HG02610 (cell line): ENCODE measurements at regions not wholly inside any gene's neighbourhood (a gene's known extent, or its start where the extent isn't known, plus 50 kb on each side); places are given as distances from the start of the nearest gene placed in this dataset.
"Not testable (repeated sequence)": the region's sequence is repeated elsewhere in the genome, so short reads cannot be mapped to it uniquely, and the experiment has no call there.

Experiments used
- ATAC-seq: cut with Tn5 transposase; IDR thresholded peaks from one replicate; pipeline ENCODE4 v1.9.1; 2021; ENCODE audit warnings: mild to moderate bottlenecking, moderate library complexity; ENCODE audit not compliant: unreplicated experiment

DNA sequence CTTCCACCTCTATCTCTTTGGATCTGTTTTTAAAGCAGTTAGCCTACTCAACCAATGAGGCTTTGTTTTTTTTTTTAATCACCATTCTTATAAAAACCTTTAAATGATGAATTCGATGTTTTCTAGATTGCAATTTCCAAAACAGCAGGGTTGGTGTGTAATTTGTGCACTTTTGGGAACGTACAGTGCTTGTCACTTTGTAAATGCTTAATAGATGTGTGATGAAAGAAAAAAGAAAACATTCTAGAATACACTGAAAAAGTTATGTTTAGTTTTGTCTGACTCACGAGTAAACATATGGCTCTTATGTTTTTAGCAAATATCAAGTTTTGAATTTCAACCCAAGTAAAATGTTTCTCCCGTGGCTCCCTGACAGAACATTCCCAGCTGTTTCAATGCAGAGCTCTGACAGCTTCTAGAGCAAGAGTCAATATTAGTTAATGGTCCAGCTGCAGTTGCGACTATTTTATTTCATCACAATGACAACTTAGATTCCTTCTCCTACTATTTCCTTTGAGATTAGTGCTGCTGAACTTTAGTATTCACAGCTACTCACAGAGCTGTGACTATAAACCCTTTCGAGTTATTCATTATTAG is 362.5 kb upstream of the ADAMTS5 start:
- no peak for ATAC-seq

DNA sequence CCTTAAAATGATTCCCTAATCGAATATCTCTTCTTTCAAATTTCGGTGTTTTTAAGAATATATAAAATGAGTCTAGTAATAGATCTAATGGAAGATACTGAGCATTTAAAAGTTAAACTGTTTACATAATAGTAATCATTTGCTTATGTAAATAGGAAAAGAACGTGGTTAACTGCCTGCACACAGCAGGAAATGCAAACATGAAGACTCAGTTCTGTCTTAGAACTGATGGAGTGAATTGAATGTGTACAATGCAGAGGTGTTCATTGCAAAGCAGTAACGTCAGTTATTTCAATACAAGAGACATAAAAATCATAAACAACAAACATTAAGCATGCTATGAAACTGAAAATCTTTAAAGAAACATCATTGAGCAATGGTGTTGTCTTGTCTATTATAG is 359.4 kb upstream of the ADAMTS5 start:
- no peak for ATAC-seq

DNA sequence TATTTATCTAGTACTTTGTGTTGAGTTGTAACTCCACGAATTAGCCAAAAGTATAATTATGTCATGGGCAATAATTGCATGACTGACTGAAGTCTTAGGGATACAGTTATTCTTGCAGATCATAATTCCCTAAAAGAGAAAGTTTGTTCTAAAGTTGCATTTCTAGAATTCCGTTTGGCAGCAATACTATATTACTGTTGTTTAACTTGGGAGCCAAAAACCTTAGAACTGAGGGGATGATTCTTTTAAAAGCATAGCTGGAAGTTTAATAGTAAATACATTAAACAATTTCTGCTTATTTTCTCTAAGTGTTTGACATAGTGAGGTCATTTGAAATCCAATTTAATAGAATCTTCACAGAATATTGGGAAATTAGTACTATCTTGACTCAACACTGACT is 356.4 kb upstream of the ADAMTS5 start:
- no peak for ATAC-seq

DNA sequence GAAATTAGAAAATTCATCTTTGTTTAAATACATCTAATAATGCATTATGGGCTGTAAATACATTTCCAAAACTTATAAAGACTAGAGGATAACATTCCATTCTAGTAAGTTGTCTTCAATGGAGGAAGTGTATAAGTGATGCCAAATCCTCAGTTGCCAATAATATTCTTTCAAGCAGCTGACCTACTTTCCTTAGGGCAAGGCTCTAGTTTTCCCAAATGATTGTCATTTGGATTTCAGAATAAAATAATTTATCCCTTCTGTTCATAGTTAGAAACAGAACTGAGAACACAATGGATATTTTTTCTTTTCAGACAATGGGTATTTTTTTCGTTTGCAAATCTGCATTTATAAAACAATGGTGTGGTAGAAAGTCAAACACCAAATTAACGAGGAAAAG is 354.9 kb upstream of the ADAMTS5 start:
- no peak for ATAC-seq

DNA sequence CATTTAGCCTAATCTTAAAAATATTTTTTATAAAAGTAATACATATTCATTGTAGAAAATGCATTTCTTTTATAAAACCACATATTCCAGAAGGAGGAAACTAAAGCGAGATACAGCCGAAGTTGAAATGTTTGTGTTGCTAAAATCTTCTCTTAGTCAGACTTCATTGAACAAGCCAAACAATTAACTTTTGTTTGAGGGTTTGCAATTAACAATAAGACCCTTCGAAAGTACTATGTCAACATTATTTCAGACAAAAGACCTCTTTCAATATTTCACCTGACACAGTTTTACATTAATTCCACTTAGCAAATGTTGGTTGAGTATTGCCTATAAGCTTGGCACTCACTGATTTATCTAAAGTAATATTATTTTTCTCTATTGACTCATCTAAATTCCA is 354.0 kb upstream of the ADAMTS5 start:
- ATAC-seq = no peak

DNA sequence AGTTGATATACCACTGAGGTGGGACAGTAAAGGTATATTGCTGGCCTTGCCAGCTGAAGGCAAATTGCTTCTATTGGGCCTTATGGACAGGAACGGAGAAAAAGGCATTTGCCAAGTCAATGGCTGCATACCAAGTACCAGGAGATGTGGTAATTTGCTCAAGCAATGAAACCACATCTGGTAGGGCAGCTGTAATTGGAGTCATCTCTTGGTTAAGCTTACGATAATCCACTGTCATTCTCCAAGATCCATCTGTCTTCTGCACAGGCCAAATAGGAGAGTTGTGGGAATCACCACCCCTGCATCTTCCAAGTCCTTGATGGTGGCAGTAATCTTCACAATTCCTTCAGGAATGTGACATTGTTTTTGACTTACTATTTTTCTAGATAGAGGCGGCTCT is 350.7 kb upstream of the ADAMTS5 start:
- ATAC-seq = not testable (repeated sequence)

DNA sequence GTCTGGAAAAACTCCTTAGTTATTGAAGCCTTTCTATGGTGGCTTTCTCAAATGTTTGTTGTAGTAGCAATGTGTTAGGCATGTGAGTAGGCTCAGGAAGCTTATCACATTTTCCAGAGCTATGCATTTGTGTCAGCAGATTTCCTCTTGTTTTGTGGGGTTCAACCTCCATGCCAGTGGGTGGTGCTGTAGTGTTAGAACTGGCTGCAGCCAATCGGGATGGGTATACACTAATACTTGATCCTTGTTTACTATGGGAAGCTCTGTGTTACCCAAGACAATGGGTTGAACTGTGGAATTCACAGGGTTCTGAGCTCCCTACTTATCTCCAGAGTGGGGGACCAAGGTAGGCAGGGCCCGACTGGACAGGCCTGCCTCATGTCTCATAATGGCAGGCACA is 348.5 kb upstream of the ADAMTS5 start:
- ATAC-seq = no peak

DNA sequence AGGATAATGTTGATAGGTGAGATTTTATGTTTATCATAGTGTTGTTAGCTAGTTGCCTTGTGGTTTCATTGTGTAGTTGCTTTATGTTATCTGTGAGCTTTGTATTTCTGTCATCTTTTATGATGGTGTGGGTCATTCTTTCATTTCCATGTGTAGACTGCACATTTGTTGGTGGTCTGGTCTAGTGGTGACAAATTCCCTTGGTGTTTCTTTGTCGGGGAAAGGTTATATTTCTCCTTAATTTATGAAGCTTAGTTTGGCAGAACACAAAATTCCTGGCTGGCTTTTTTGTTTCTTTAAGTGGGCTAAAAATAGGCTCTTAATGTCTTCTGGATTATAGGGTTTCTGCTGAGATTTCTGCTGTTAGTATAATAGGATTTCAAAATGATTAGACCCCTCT is 347.2 kb upstream of the ADAMTS5 start:
- no peak for ATAC-seq

DNA sequence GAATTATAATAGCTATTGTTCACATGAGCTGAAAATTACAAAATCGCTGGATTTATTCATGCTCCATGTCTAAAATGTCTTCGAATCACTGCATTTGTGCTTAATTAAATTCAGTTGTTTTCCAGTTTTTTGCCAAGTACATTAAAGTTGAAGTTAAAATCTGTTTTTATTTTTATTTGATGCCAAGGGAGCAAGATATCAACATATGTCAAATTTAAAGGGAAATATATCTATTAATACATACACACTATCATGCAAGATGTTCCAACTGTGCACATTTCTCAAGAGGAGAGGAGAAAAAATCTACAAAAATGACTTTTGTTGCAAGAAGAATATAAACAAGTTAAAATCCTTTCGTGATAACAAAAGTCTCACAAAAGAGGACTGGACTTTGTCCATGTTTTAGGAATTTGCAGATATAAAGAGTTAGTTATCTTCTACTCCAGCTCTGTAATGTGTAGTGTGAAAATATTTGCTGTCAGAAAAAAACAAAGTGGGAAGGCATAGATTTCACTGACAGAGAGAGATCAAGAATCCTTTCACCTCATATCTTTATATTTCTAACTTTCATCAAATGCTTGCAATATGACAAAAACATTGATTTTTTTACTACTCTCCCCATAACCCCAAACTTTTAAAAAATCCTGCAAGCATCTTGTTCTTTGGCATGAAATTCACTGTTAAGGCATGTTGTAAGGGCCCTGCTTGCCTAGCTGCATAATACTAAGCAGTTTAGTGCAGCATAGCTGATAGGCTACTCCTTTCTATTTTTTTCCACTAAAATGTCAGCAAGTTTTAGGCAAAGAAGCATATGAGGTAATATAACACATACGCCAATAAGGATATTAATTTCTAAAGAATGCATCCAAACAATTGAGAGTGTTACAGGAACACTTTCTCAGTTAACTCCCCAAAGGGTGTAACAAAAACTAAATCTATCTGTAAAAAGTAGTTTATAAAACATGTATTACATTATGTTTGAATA is 340.2 kb upstream of the ADAMTS5 start:
- ATAC-seq = no peak

DNA sequence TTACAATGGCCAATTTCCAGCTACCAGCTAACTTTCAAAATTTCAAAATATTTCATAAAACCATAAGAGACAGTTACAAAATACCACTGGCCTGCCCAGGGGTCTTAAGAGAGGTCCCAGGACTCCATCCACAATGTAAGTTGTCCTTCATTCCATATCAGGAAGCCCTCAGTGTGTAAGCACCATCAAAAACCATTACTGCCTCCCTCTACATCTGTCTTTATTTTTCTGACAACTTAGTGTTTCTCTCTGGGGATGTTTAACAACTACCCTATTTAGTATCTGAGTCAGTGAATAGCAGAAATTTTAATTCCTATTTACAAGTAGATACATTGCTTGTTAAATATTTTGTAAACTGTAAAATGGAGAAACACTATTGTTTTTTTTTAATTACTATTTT is 339.3 kb upstream of the ADAMTS5 start:
- ATAC-seq = no peak

DNA sequence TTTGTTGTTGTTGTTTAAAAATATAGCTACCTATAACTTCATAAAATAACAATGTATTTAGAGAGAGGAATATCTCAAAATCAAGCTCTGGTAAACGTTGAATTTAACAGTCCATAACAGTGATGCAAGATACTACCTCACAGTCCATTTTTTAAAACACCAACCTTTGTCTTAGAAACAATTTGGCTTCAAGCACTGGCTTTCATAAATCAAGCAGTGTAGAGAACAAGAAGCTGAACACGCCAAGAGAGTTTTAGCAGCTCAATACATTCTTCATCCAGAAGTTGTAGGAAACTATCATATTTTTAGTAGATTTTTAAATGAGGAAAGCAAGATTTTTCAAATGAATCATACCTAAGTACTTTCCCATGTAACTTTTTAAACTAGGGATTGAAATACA is 334.3 kb upstream of the ADAMTS5 start:
- ATAC-seq = no peak

DNA sequence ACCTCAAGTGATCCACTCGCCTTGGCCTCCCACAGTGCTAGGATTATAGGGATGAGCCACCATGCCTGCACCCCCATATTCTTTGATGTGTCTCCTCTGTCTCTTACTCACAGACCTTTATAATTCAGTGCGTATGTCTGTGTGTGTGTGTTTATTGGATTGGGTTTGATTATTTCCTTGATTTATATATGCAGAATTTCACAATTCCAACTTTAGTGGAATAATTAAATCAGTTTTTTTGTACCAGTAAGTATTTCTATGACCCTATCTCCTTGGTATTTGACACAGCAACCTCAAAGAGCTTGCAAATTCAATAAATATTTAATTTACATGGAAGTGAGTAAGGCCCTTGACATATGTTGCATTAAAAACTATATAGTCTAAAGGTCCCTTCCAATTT is 333.9 kb upstream of the ADAMTS5 start:
- ATAC-seq = no peak

DNA sequence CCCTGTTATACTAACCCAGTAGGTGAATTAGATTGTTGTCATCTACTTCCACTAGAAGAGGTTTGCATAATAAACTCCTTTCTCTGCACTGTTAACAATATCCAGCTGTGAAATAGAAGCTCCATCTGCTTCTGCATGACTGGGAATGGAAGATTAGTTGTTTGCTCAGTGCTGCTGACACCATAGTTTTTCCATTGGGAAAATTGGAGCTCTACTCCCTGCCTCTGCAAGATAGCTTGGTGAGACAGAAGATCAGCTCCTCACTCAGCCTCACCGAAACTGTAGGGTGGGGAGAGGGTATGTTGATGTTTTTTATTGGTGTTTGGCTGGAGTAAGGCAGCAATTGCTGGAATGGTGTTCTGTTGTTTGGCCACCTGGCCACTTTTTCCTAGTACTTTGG is 331.6 kb upstream of the ADAMTS5 start:
- ATAC-seq = no peak

DNA sequence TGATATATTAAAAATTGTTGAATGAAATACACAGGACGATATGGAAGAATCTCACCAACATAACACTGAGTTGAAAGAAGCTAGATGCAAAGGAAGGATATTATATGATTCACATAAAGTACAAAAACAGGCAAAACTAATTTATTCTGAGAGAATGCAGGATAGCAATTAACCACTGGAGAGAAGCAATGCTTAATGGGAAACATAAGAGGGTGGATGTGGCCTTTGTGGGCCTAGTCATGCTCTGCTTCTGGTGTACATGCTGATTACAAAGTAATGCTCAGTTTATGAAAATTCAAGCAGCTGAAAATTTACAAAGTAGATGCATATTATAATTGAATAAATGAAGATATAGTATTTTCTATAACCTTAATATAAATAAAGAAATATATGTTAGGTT is 326.4 kb upstream of the ADAMTS5 start:
- ATAC-seq = no peak

DNA sequence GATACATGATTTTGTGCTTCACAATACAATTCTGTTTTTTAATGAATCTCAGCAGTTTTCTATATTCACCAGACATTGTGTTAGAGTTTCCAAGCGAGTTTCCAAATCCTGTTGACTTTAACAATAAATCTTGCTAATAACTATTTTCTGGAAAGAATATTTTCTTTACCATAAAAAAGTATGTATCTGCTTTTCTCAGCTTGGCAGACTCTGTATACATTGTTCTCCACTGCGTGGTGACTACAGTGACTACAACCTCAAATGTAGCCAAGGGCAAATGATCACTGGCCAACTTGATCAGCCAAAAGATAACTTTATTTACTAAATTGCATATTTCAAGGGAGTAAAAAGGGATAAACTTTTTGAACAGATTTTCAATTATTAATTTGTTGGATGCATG is 325.9 kb upstream of the ADAMTS5 start:
- ATAC-seq = no peak

DNA sequence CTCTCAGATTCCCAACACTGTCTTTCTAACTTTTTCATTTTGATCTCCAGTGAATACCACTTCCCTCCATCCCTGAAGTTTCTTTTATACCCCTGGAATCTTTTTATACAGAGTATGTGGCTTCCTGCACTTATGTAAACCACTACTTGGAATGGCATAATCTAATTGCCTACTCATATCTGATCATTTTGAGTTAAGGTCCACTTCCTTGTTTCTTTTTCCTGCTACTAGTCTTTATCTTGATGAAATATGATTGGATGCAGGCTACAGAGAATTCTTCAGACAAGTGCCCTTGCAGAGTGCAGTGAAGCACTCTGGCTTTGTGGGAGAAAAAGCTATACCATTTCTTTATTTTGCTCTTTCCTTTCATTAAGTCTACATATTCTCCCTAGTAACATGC is 325.3 kb upstream of the ADAMTS5 start:
- ATAC-seq = no peak

DNA sequence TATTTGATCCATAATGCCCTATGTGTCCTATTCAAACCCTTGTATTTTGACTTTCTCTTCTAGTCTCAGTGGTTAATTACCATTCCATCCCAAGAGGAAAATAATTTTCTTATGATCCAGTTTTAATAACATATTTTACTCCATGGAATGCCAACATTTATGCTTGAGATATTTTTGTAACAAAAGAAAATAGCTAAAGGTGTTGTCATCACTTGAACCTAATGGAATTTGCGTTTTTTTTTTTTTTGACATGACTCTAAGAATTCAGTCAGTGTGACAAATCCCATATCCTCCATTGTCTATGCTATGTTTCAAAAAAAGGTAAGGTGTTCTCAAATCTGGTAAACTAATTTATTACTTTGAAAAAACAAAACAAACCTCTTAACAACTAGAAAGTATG is 324.1 kb upstream of the ADAMTS5 start:
- no peak for ATAC-seq

DNA sequence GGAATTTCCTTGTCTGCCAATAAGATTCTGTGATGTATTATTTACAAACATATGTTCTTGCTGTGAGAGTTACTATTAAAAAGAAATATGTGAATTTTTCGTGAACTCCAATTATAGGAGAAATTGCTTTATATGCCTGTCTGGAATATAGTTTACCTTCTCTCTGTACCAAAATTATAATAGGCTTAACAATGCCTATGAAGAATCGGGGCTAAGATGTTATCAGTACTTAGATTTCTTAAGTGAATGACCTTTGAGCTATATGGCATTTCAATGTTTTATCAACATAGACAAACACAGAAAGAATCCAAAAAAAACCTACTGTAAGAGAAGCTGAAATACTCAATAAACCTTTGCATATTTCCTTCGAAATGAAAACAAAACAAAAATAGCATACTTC is 323.1 kb upstream of the ADAMTS5 start:
- ATAC-seq = no peak

DNA sequence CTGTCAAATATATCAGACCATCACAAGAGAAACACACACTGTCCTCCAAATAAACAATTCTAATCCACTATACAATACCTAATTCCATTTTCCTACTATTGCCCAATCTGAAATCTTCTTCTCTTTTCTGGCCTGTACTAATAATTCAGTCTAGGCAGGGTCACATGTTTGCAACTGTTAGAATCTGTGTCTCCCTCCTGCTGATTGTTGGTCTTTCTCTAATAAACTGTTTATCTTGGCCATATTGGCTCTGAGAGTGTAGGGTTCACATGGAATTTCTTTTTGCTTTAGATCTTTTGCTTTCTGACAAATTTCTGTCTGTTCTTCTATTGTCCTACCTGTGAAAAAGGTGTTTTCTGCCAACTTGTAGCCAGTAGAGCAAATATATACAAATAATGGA is 319.9 kb upstream of the ADAMTS5 start:
- ATAC-seq = no peak

DNA sequence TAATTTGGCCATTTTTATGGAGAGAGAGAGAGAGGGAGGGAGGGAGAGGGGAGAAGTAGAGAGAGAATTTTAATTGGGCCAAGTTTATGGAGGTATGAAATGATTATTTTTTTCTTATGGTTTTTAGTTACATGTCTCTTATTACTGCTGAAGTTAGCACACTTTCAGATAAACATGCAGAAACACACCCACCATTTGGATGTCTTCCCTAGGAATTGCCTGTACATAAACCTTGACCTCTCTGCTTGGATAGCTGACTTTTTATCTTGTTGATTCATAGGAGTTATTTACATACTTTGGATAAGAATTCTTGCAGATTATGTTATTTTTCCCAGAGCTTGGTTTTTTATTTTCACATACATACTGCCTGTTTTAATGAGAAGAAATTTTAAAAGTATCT is 310.2 kb upstream of the ADAMTS5 start:
- no peak for ATAC-seq

DNA sequence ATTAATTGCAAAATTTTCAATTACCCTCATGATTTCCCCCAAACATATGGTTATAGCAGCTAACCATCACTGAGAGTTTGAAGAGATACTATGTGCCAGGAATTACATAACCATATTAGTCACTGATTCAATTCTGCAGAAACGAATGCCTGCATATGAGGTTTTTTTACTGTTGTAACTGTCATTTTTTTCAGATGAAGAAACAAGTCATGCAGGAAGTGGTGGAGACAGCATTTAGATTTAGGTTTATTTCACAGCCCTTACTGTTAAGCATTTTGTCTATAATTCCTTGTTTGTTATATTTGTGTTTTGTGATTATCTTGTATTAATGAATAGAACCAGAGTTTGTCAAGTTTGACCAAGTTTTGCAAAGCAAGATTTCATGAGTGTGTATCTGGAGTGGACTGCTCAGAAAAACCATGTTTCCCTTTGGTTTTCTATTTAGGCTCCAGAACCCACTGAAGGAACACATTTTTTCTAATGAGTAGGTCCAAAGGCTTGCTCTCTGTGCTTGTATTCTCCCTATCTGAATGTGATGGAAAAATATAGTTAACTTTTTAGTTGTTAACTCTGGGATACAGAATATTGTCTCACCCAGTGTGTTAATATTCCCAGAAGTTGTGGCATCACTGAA is 308.5 kb upstream of the ADAMTS5 start:
- ATAC-seq = no peak

DNA sequence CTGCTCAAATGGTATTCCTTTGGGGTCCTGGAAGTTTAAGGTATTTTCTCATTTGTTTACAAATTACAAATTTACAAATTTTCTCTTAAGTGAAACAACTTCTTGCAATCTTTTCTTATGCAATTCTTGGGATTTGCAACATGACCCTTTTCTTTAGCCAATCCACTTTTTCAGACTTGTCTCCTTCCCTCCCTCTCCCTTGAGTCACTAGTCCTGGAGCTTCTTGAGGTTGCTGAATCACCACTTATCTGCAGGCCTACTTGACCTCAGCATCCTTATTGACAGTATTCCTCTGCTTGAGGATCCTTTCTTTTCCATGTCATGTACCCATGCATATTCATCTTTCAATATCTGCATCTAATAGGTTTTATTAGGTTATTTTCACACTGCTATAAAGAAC is 302.8 kb upstream of the ADAMTS5 start:
- no peak for ATAC-seq
